HEK293 (cell line): ENCODE measurements at regions not wholly inside any gene's neighbourhood (a gene's known extent, or its start where the extent isn't known, plus 50 kb on each side); places are given as distances from the start of the nearest gene placed in this dataset.

ENCODE experiments used
- CTCF ChIP-seq: fragments of 450-650 bp; formaldehyde crosslinking; IDR thresholded peaks from 2 replicates; pipeline ENCODE4 v1.5.1; 2016; ENCODE audit warnings: missing biosample characterization, missing genetic modification characterization
- ZNF394 ChIP-seq: fragments of 450-650 bp; formaldehyde crosslinking; IDR thresholded peaks from 2 replicates; pipeline ENCODE4 v1.5.1; 2016; ENCODE audit warnings: missing biosample characterization, missing genetic modification characterization, mild to moderate bottlenecking, moderate library complexity, borderline replicate concordance
- ZNF660 ChIP-seq: fragments of 450-650 bp; IDR thresholded peaks from 2 replicates; pipeline ENCODE4 v1.5.1; 2018; ENCODE audit warnings: missing biosample characterization, mild to moderate bottlenecking, missing genetic modification characterization
- TF ChIP-seq, protein P1 (sequence below): sonication (generic); formaldehyde crosslinking; IDR thresholded peaks from 2 replicates; pipeline ENCODE4 v1.8.1; 2022; ENCODE audit warnings: mild to moderate bottlenecking, moderate library complexity, missing genetic modification reagents
- TF ChIP-seq, protein P2 (sequence below): fragments of 450-650 bp; IDR thresholded peaks from 2 replicates; pipeline ENCODE4 v1.5.1; 2018; ENCODE audit warnings: missing biosample characterization, missing genetic modification characterization

DNA sequence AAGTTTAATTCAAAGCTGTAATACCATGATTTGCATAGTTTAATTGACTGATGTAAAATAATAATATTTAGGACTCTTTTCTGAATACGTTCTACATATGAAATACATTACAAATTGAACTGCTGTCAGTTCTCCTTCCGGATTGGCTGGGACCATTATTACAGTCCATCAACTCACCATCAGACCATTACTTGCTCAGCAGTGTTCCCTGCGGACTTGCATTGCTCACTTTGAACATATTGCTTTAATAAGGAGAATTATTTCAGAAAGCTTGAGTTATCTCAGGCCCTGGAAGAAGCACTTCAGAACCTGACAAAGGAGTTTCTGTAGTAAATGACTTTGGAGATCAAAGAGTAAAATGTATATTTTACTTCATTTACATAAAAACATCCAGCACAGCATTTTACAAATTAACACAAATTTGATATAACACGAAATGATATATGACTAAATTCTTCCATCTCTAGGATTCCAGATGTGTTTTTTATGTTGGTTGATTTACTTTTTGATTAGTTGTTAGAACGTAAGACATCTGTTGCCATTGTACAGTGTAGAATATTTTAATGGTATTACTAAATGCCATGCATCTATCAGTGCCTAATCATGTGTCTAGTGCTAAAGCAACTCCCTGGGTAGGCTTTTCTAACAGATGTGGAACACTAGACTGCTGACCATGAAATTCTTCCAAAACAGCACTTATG is 418.5 kb upstream of the SEMA3A start:
- TF ChIP-seq ZNF660 (tag by site-specific recombination) (no peak), ZNF394 (tag by site-specific recombination) (no peak), CTCF (tag by site-specific recombination) (no peak)
- TF ChIP-seq, protein P1, sequence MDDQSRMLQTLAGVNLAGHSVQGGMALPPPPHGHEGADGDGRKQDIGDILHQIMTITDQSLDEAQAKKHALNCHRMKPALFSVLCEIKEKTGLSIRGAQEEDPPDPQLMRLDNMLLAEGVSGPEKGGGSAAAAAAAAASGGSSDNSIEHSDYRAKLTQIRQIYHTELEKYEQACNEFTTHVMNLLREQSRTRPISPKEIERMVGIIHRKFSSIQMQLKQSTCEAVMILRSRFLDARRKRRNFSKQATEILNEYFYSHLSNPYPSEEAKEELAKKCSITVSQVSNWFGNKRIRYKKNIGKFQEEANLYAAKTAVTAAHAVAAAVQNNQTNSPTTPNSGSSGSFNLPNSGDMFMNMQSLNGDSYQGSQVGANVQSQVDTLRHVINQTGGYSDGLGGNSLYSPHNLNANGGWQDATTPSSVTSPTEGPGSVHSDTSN (CRISPR knock-in tag) = no peak
- TF ChIP-seq, protein P2, sequence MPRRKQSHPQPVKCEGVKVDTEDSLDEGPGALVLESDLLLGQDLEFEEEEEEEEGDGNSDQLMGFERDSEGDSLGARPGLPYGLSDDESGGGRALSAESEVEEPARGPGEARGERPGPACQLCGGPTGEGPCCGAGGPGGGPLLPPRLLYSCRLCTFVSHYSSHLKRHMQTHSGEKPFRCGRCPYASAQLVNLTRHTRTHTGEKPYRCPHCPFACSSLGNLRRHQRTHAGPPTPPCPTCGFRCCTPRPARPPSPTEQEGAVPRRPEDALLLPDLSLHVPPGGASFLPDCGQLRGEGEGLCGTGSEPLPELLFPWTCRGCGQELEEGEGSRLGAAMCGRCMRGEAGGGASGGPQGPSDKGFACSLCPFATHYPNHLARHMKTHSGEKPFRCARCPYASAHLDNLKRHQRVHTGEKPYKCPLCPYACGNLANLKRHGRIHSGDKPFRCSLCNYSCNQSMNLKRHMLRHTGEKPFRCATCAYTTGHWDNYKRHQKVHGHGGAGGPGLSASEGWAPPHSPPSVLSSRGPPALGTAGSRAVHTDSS (tag by site-specific recombination) = no peak
